HFFc6 (cell line): ENCODE measurements at regions not wholly inside any gene's neighbourhood (a gene's known extent, or its start where the extent isn't known, plus 50 kb on each side); places are given as distances from the start of the nearest gene placed in this dataset.
"Not testable (repeated sequence)": the region's sequence is repeated elsewhere in the genome, so short reads cannot be mapped to it uniquely, and the experiment has no call there.

Experiments used
- DNase-seq: peaks from one replicate; pipeline ENCODE4 v3.0.0-alpha.2; 2018
- H3K27ac Mint-ChIP-seq: 2 replicates; pipeline ENCODE4 v1.8.0; 2020; ENCODE audit warnings: mild to moderate bottlenecking, mixed read lengths
- H3K27me3 Mint-ChIP-seq: 2 replicates; pipeline ENCODE4 v1.8.0; 2021; ENCODE audit warnings: mild to moderate bottlenecking, moderate library complexity, mixed read lengths; ENCODE audit not compliant: insufficient read depth
- H3K36me3 Mint-ChIP-seq: 2 replicates; pipeline ENCODE4 v1.8.0; 2021; ENCODE audit warnings: low read depth, mixed read lengths
- H3K4me1 Mint-ChIP-seq: 2 replicates; pipeline ENCODE4 v1.8.0; 2020; ENCODE audit warnings: low read depth, mixed read lengths
- H3K4me3 Mint-ChIP-seq: 2 replicates; pipeline ENCODE4 v1.8.0; 2020; ENCODE audit warnings: mild to moderate bottlenecking, moderate library complexity, mixed read lengths
- H3K9me3 Mint-ChIP-seq: 2 replicates; pipeline ENCODE4 v1.8.0; 2020; ENCODE audit warnings: mild to moderate bottlenecking, mixed read lengths
- TF ChIP-seq, protein P1 (sequence below): fragments of 200-600 bp; sonication (generic); IDR thresholded peaks from 2 replicates; pipeline ENCODE4 v1.5.0; 2021; ENCODE audit warnings: antibody characterized with exemption, mild to moderate bottlenecking

DNA sequence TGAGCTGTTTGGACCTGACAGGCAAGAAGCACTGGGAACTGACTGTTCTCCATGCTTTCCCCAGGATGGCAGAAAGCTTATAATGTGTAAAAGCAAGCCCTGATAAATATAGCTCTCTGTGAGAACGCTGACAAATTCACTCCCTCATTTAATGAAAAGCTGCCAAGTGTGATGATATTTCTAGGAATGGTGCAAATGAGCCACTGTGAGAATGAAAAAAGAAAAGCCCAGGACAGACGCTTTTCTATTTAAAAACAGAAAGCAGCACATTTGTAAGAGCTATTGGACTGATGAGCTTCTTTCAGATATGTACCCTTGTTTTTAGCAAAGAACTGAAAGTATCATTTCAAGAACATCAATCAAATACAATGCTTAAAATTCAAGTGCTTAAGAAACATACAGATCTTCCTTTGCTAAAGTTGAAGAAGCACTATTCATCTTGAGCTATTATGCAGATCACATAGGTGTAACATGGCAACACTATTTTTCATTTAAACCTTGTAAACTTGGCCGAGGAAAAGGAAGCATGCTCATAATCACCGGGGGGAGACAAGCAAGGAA, 842.6 kb upstream of the ACO1 start:
- Mint-ChIP-seq H3K4me3 (no peak overlapping the region), H3K36me3 (no peaks in the 10 kb centered on the region), H3K4me1 (no peaks in the 10 kb centered on the region), H3K27me3 (no peaks in the 10 kb centered on the region), H3K27ac (no peak overlapping the region), H3K9me3 (peaks cover 30% of the 10 kb centered on the region)
- DNase-seq, result no peak
- TF ChIP-seq, protein P1, sequence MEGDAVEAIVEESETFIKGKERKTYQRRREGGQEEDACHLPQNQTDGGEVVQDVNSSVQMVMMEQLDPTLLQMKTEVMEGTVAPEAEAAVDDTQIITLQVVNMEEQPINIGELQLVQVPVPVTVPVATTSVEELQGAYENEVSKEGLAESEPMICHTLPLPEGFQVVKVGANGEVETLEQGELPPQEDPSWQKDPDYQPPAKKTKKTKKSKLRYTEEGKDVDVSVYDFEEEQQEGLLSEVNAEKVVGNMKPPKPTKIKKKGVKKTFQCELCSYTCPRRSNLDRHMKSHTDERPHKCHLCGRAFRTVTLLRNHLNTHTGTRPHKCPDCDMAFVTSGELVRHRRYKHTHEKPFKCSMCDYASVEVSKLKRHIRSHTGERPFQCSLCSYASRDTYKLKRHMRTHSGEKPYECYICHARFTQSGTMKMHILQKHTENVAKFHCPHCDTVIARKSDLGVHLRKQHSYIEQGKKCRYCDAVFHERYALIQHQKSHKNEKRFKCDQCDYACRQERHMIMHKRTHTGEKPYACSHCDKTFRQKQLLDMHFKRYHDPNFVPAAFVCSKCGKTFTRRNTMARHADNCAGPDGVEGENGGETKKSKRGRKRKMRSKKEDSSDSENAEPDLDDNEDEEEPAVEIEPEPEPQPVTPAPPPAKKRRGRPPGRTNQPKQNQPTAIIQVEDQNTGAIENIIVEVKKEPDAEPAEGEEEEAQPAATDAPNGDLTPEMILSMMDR, result no peak

- Mint-ChIP-seq H3K4me1 (no peaks in the 10 kb centered on the region), H3K4me3 (no peak overlapping the region), H3K36me3 (no peaks in the 10 kb centered on the region), H3K9me3 (peaks cover 30% of the 10 kb centered on the region), H3K27ac (no peak overlapping the region), H3K27me3 (no peaks in the 10 kb centered on the region)
- TF ChIP-seq, protein P1, result no peak
- DNase-seq, result no peak
These were observed 841.9 kb upstream of the ACO1 start for GRCh38 chr9:31542384-31543055.

DNA sequence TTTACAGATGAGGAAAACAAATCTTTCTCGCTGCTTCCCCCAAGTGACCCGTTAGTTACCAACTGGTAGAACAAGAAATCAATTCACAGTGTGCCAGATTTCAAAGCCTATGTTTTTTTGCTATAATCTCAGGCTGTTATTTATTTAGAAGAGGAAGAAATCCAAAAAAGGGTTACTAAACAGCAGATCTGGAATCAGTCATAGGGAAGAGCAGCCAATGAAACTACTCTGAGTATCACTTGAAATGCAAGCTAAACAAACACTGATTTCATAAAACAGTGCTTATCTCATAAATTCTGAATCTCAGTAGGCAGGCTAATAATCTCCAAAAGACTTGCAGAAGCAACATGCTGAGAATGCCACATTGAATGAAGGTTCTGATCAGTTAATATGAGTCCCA, 829.5 kb upstream of the ACO1 start:
- Mint-ChIP-seq H3K9me3 (no peaks in the 10 kb centered on the region; the same call in 1 of the 2 replicates), H3K4me1 (no peaks in the 10 kb centered on the region), H3K27ac (no peak overlapping the region), H3K36me3 (no peaks in the 10 kb centered on the region), H3K27me3 (no peaks in the 10 kb centered on the region), H3K4me3 (no peak overlapping the region)
- no peak for DNase-seq
- TF ChIP-seq, protein P1, result no peak

DNA sequence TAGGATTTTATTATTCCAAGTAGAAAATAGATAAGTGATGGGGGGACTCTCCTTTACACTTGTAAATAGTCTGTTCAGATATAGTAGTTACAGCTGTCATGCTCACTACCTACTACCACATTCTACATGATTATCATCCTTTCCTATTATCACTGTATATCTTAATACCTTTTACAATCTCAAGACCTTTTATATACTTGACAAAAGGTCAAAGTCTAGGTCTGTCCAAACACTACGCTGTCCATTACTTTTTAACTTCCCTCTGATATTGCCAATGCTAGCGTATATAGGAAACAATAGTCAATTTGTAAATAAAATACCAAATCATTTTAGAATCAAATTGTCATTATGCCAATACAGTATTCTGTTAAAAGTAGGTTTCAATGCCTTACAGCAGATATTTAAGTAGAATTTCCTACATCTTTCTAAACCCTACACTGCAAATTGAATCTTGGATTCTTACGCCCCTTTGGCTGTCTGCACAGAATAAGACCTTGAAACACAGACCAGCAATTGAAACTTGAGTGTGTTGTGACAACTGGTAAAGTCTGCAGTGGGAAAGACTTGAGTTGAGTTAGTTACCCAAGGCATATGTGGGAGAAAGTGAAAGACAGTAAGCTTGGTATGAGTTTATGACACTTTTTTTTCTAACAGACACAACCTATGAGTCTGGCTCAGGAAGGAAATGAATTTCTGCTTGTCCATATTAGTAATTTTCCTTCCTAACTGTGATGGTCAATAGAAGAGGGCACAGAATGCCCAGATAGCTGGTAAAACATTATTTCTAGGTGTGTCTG, 827.6 kb upstream of the ACO1 start:
- Mint-ChIP-seq H3K27ac (no peak overlapping the region), H3K4me3 (no peak overlapping the region), H3K4me1 (no peaks in the 10 kb centered on the region), H3K27me3 (no peaks in the 10 kb centered on the region), H3K9me3 (no peaks in the 10 kb centered on the region; the same call in 1 of the 2 replicates), H3K36me3 (no peaks in the 10 kb centered on the region)
- TF ChIP-seq, protein P1, result no peak
- no peak for DNase-seq

GRCh38 chr9:31572190-31572589, 812.3 kb upstream of the ACO1 start:
- H3K9me3 Mint-ChIP-seq, result peaks cover 29% of the 10 kb centered on the region
- H3K4me3 Mint-ChIP-seq, H3K27ac Mint-ChIP-seq, H3K27me3 Mint-ChIP-seq, H3K36me3 Mint-ChIP-seq, DNase-seq, H3K4me1 Mint-ChIP-seq: not testable (repeated sequence)

DNA sequence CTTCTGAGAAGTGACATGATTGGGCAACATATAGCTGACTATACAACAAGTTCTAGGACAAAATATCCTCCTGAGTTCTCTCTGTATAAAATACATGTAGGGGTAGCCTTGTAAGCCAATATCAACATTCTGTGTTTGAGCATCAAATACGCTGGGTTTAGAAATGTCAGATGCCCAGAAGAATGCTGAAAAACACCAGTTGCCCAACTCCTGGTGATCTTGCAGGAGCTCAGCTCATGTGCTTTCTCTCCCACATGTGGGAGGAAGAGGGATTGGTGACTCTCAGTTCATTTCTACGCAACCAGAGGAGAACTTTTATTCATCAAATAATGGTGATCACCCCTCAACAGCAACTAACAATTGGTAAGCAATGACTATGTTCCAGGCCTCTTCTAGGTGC, 810.9 kb upstream of the ACO1 start:
- no peak overlapping the region for H3K27ac Mint-ChIP-seq
- H3K9me3 Mint-ChIP-seq, result peaks cover 29% of the 10 kb centered on the region
- H3K27me3 Mint-ChIP-seq, result no peaks in the 10 kb centered on the region
- TF ChIP-seq, protein P1, result no peak
- H3K4me1 Mint-ChIP-seq, result no peaks in the 10 kb centered on the region
- no peak for DNase-seq
- H3K4me3 Mint-ChIP-seq, result no peak overlapping the region
- 0 out of 2 replicates have a peak, but pooled peaks cover 5% of the 10 kb centered on the region for H3K36me3 Mint-ChIP-seq
